Suprapubic skin (tissue), 3 donors: ENCODE measurements at regions not wholly inside any gene's neighbourhood (a gene's known extent, or its start where the extent isn't known, plus 50 kb on each side); places are given as distances from the start of the nearest gene placed in this dataset.

Experiments
- EP300 ChIP-seq: sonication (generic); formaldehyde crosslinking; IDR thresholded peaks from one replicate; pipeline ENCODE4 v1.6.1; 2017; ENCODE audit warnings: antibody characterized with exemption
- POLR2A ChIP-seq, 2 donors: fragments of 450-650 bp; IDR thresholded peaks; one replicate each; pipeline ENCODE4 v1.6.1; 2017; ENCODE audit warnings: antibody characterized with exemption in 2 of 2, mild to moderate bottlenecking in 2 of 2, moderate library complexity in 2 of 2
- TF ChIP-seq, protein P1 (sequence below), 2 donors: fragments of 200-600 bp in 1 of 2; fragments of 450-650 bp in 1 of 2; sonication (generic) in 1 of 2; IDR thresholded peaks; one replicate each; pipeline ENCODE4 v1.5.1; 2016 to 2019; ENCODE audit warnings: antibody characterized with exemption in 2 of 2, mild to moderate bottlenecking in 1 of 2, moderate library complexity in 1 of 2

DNA sequence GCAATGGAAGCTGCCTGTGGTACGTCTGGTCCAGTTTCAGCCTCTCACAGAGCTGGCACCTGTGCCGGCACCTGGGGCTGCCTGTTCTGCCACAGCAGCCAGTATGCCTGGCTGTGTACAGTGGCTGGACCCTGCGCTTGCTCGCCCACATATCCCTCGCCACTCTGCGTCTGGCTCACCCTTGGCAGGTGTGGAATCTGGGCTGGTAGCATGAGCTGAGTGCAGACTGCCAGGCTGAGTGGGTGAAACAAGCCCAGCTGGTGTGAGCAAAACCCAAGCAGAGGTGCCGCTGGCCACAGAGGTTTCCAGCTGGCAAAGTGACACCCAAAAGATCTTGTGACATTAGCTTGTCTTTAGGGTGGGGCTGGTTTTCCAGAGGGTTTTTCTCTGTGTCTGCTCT, 80.7 kb downstream of the ING1 start:
- TF ChIP-seq POLR2A (IDR thresholded peaks at IDR 0.05) (no peak), EP300 (no peak)
- TF ChIP-seq, protein P1, sequence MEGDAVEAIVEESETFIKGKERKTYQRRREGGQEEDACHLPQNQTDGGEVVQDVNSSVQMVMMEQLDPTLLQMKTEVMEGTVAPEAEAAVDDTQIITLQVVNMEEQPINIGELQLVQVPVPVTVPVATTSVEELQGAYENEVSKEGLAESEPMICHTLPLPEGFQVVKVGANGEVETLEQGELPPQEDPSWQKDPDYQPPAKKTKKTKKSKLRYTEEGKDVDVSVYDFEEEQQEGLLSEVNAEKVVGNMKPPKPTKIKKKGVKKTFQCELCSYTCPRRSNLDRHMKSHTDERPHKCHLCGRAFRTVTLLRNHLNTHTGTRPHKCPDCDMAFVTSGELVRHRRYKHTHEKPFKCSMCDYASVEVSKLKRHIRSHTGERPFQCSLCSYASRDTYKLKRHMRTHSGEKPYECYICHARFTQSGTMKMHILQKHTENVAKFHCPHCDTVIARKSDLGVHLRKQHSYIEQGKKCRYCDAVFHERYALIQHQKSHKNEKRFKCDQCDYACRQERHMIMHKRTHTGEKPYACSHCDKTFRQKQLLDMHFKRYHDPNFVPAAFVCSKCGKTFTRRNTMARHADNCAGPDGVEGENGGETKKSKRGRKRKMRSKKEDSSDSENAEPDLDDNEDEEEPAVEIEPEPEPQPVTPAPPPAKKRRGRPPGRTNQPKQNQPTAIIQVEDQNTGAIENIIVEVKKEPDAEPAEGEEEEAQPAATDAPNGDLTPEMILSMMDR (IDR thresholded peaks at IDR 0.05), result no peak
